ENCODE measurements at regions not wholly inside any gene's neighbourhood (a gene's known extent, or its start where the extent isn't known, plus 50 kb on each side); places are given as distances from the start of the nearest gene placed in this dataset.

GRCh38 chr1:18535391-18536210, 54.9 kb downstream of the KLHDC7A start:
- DNase-seq (ENCODE audit: low read depth in 3 of 3, low spot score in 2 of 3): no peak

GRCh38 chr1:18536356-18536755, 55.6 kb downstream of the KLHDC7A start:
- no peak for DNase-seq (ENCODE audit: low read depth in 3 of 3, low spot score in 2 of 3)

GRCh38 chr1:18536915-18537314, 56.2 kb downstream of the KLHDC7A start:
- DNase-seq (ENCODE audit: low read depth in 3 of 3, low spot score in 2 of 3): no peak

- DNase-seq (ENCODE audit: low read depth in 3 of 3, low spot score in 2 of 3): no peak
These were observed 56.9 kb downstream of the KLHDC7A start for GRCh38 chr1:18537386-18538306.

GRCh38 chr1:18539171-18539570, 58.4 kb downstream of the KLHDC7A start:
- DNase-seq (ENCODE audit: low read depth in 3 of 3, low spot score in 2 of 3): no peak

GRCh38 chr1:18540136-18540765, 59.5 kb downstream of the KLHDC7A start:
- no peak for DNase-seq (ENCODE audit: low read depth in 3 of 3, low spot score in 2 of 3)

- no peak for DNase-seq (ENCODE audit: low read depth in 3 of 3, low spot score in 2 of 3)
These were observed 60.5 kb downstream of the KLHDC7A start for GRCh38 chr1:18541046-18541795.

GRCh38 chr1:18542351-18542750, 61.6 kb downstream of the KLHDC7A start:
- no peak for DNase-seq (ENCODE audit: low read depth in 3 of 3, low spot score in 2 of 3)

GRCh38 chr1:18546026-18546425, 65.3 kb downstream of the KLHDC7A start:
- DNase-seq (ENCODE audit: low read depth in 3 of 3, low spot score in 2 of 3): no peak

GRCh38 chr1:18547460-18547859, 66.7 kb downstream of the KLHDC7A start:
- no peak for DNase-seq (ENCODE audit: low read depth in 3 of 3, low spot score in 2 of 3)

- DNase-seq (ENCODE audit: low read depth in 3 of 3, low spot score in 2 of 3): no peak
These were observed 67.9 kb downstream of the KLHDC7A start for GRCh38 chr1:18548643-18549042.

- DNase-seq (ENCODE audit: low read depth in 3 of 3, low spot score in 2 of 3): no peak
These were observed 68.4 kb downstream of the KLHDC7A start for GRCh38 chr1:18549106-18549505.

GRCh38 chr1:18549906-18550305, 69.2 kb downstream of the KLHDC7A start:
- no peak for DNase-seq (ENCODE audit: low read depth in 3 of 3, low spot score in 2 of 3)

GRCh38 chr1:18552631-18553030, 71.9 kb downstream of the KLHDC7A start:
- DNase-seq (ENCODE audit: low read depth in 3 of 3, low spot score in 2 of 3): no peak

GRCh38 chr1:18553388-18553787, 72.7 kb downstream of the KLHDC7A start:
- DNase-seq (ENCODE audit: low read depth in 3 of 3, low spot score in 2 of 3): no peak

GRCh38 chr1:18554099-18554498, 73.4 kb downstream of the KLHDC7A start:
- DNase-seq (ENCODE audit: low read depth in 3 of 3, low spot score in 2 of 3): no peak

- no peak for DNase-seq (ENCODE audit: low read depth in 3 of 3, low spot score in 2 of 3)
These were observed 73.9 kb downstream of the KLHDC7A start for GRCh38 chr1:18554597-18554996.

GRCh38 chr1:18555036-18555435, 74.3 kb downstream of the KLHDC7A start:
- DNase-seq (ENCODE audit: low read depth in 3 of 3, low spot score in 2 of 3): no peak

GRCh38 chr1:18556364-18556763, 74.3 kb upstream of the PAX7 start:
- no peak for DNase-seq (ENCODE audit: low read depth in 3 of 3, low spot score in 2 of 3)

- no peak for DNase-seq (ENCODE audit: low read depth in 3 of 3, low spot score in 2 of 3)
These were observed 72.8 kb upstream of the PAX7 start for GRCh38 chr1:18557621-18558465.
